ENCODE measurements at regions not wholly inside any gene's neighbourhood (a gene's known extent, or its start where the extent isn't known, plus 50 kb on each side); places are given as distances from the start of the nearest gene placed in this dataset.

DNA sequence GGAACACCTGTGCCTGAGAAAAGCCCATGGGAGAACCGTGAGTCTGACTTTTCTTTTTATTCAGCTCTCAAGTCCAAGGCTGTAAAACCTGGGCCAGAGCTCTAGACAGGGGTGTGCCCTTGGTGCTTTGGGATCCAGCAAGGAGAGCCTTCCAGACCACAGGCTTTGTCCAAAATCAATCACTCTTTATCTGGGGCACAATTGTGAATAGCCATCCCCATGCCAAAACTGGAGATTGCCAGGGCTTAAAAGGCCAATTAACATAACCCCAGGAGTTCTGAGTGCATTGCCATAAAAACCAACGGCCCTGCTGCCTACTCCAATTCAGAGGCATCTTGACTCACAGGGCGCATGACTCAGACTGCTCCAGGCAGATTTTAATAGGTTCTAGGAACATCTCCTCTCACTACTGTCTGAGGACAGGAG lies 391.8 kb downstream of the ARHGEF28 start:
- DNase-seq, result no peak
- Histone ChIP-seq H3K27me3 (no peaks in the 10 kb centered on the region), H3K36me3 (no peaks in the 10 kb centered on the region), H3K9me3 (no peaks in the 10 kb centered on the region), H3K4me1 (no peaks in the 10 kb centered on the region), H3K27ac (no peak overlapping the region), H3K4me3 (no peak overlapping the region)
- intact Hi-C loops (cut with DNase I; ENCODE audit: low total_unique reads), result no loop called here
- TF ChIP-seq, protein P1, sequence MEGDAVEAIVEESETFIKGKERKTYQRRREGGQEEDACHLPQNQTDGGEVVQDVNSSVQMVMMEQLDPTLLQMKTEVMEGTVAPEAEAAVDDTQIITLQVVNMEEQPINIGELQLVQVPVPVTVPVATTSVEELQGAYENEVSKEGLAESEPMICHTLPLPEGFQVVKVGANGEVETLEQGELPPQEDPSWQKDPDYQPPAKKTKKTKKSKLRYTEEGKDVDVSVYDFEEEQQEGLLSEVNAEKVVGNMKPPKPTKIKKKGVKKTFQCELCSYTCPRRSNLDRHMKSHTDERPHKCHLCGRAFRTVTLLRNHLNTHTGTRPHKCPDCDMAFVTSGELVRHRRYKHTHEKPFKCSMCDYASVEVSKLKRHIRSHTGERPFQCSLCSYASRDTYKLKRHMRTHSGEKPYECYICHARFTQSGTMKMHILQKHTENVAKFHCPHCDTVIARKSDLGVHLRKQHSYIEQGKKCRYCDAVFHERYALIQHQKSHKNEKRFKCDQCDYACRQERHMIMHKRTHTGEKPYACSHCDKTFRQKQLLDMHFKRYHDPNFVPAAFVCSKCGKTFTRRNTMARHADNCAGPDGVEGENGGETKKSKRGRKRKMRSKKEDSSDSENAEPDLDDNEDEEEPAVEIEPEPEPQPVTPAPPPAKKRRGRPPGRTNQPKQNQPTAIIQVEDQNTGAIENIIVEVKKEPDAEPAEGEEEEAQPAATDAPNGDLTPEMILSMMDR (IDR thresholded peaks at IDR 0.05), result no peak
- no peak for TF ChIP-seq POLR2A (IDR thresholded peaks at IDR 0.05)

DNA sequence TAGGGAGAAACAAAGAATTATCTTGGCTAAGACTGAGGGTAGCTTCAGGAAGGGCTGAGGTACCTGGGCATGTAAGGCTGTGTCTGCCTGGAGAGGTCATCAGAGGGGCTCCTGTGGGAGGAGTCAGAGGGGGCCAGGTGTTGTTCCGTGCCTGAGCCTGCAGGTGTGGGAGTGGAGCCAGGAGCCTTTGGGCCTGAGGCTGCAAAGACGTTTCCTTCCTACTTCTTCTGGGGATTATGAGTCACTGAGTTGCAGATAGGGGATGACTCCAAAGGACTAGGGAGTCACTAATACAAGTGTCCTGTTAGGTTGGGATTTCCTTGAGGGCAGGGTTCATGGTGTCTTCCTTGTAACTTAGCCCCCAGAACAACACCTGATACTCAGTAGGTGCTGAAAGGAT lies 391.1 kb downstream of the ARHGEF28 start:
- Histone ChIP-seq H3K4me1 (no peaks in the 10 kb centered on the region), H3K36me3 (no peaks in the 10 kb centered on the region), H3K27ac (no peak overlapping the region), H3K9me3 (no peaks in the 10 kb centered on the region), H3K4me3 (no peak overlapping the region), H3K27me3 (no peaks in the 10 kb centered on the region)
- DNase-seq, result no peak
- intact Hi-C loops (cut with DNase I; ENCODE audit: low total_unique reads), result no loop called here
- TF ChIP-seq POLR2A (IDR thresholded peaks at IDR 0.05), result no peak
- TF ChIP-seq, protein P1 (IDR thresholded peaks at IDR 0.05), result no peak

DNA sequence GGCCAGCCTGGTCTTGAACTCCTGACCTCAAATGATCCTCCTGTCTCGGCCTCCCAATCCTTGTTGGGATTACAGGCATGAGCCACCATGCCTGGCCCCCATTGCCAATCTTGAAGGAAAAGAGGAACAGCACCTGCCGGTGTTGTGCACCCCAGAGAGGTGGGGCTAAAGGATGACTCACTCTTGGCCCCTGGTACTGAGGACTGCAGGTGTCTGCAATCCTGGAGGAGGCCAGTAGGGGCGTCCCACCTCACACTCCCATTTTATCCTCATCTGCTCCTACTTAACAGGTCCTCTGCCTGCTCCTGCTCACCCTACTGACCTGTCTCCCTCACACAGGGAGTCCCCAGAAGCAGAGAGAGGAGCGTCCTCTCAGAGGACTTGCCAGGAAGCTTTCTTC lies 390.4 kb downstream of the ARHGEF28 start:
- DNase-seq, result no peak
- Histone ChIP-seq H3K4me3 (no peak overlapping the region), H3K27ac (no peak overlapping the region), H3K27me3 (no peaks in the 10 kb centered on the region), H3K4me1 (no peaks in the 10 kb centered on the region), H3K9me3 (no peaks in the 10 kb centered on the region), H3K36me3 (no peaks in the 10 kb centered on the region)
- TF ChIP-seq POLR2A (IDR thresholded peaks at IDR 0.05), result no peak
- TF ChIP-seq, protein P1 (IDR thresholded peaks at IDR 0.05), result no peak
- intact Hi-C loops (cut with DNase I; ENCODE audit: low total_unique reads), result no loop called here

DNA sequence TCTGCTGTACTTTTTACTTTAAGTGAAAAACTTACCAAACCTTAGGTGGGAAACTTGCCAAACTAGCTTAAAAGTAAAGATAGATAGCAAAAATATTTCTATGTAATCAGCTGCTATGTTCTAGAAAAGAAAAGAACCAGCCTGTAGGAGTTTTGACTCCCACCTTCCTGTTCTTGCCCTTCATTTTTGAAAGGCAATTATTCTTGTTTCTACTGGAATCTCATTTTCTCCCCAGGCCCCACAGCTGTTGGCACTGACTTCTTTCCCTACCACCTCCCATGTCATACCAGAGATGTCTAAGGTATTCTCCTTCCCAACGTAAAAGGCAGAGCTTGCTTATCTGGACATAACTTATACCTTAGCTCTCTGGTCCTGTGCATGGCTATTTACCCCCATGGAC lies 389.7 kb downstream of the ARHGEF28 start:
- no peak for DNase-seq
- Histone ChIP-seq H3K4me1 (no peaks in the 10 kb centered on the region), H3K27ac (no peak overlapping the region), H3K27me3 (no peaks in the 10 kb centered on the region), H3K36me3 (no peaks in the 10 kb centered on the region), H3K4me3 (no peak overlapping the region), H3K9me3 (no peaks in the 10 kb centered on the region)
- TF ChIP-seq, protein P1 (IDR thresholded peaks at IDR 0.05), result no peak
- TF ChIP-seq POLR2A (IDR thresholded peaks at IDR 0.05), result no peak
- intact Hi-C loops (cut with DNase I; ENCODE audit: low total_unique reads), result no loop called here

DNA sequence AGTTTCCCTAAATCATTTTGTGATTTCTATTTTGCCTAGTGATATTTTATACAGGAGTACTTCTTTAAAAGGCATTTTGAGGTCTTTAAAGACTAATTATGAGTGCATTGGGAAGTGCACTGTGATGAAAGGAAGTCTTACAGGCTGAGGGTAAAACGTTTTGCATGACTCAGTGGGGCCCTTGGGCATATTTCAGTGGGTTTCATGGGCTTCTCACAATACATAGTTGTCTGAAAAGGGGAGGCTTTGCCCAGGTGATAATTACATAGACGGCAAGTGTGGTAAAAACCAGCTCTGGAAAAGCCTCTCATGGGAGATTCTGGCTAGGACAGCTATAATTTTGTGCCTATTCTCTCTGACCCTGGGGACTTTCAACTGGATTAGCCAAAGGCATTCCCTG lies 387.2 kb downstream of the ARHGEF28 start:
- intact Hi-C loops (cut with DNase I; ENCODE audit: low total_unique reads), result no loop called here
- Histone ChIP-seq H3K4me1 (no peaks in the 10 kb centered on the region), H3K27me3 (no peaks in the 10 kb centered on the region), H3K36me3 (no peaks in the 10 kb centered on the region), H3K4me3 (no peak overlapping the region), H3K9me3 (no peaks in the 10 kb centered on the region), H3K27ac (no peak overlapping the region)
- no peak for DNase-seq
- no peak for TF ChIP-seq POLR2A (IDR thresholded peaks at IDR 0.05)
- TF ChIP-seq, protein P1 (IDR thresholded peaks at IDR 0.05), result no peak

All from uterus (tissue), 3 donors.